ENCODE measurements at regions not wholly inside any gene's neighbourhood (a gene's known extent, or its start where the extent isn't known, plus 50 kb on each side); places are given as distances from the start of the nearest gene placed in this dataset.

GRCh38 chr5:61766141-61766540 lies 434.1 kb downstream of the ZSWIM6 start:
- TF ChIP-seq CTCF (IDR thresholded peaks at IDR 0.05; ENCODE audit: borderline replicate concordance, extremely low read depth, low read length, poor library complexity, severe bottlenecking) (no peak), EZH2 (IDR thresholded peaks at IDR 0.05; ENCODE audit: borderline replicate concordance, low read depth, low read length, severe bottlenecking) (no peak)
